H1 (cell line): ENCODE measurements at regions not wholly inside any gene's neighbourhood (a gene's known extent, or its start where the extent isn't known, plus 50 kb on each side); places are given as distances from the start of the nearest gene placed in this dataset.

Source experiments
- CTCF ChIA-PET: fragments of 300-600 bp; sonication (Branson Sonifier 250); formaldehyde crosslinking; loops from one replicate; lab custom pipeline; 2021; ENCODE audit not compliant: partially characterized antibody; lab: Charles Lee
- POLR2A ChIA-PET: fragments of 300-600 bp; sonication (Branson Sonifier 250); formaldehyde crosslinking; loops from one replicate; lab custom pipeline; 2021; ENCODE audit warnings: inconsistent platforms; ENCODE audit not compliant: partially characterized antibody; lab: Charles Lee
- DNase-seq, 2 experiments: peaks; one replicate each; pipeline versions ENCODE4 v3.0.0 to v3.0.0-alpha.2; 2010 to 2022; ENCODE audit warnings: low spot score in 2 of 2, low read depth in 1 of 2, mixed read lengths in 1 of 2
- FAIRE-seq: peaks from 2 replicates; lab custom pipeline; 2011; peaks lifted over from hg19 to GRCh38; lab: Jason Lieb, UNC
- H2AFZ ChIP-seq: 2 replicates; pipeline ENCODE4 v1.8.1; 2012; ENCODE audit warnings: low read length, inconsistent platforms
- H2AK5ac ChIP-seq: 2 replicates; pipeline ENCODE4 v1.6.1; 2013; ENCODE audit warnings: low read depth, low read length
- H2BK120ac ChIP-seq: replicated peaks from 2 replicates; pipeline ENCODE3; 2013; ENCODE audit warnings: low read depth, low read length, inconsistent platforms
- H2BK12ac ChIP-seq: 2 replicates; pipeline ENCODE4 v1.6.1; 2013; ENCODE audit warnings: low read depth, low read length
- H2BK15ac ChIP-seq: 2 replicates; pipeline ENCODE4 v1.6.1; 2013; ENCODE audit warnings: low read length
- H2BK20ac ChIP-seq: 2 replicates; pipeline ENCODE4 v1.6.1; 2013; ENCODE audit warnings: low read length
- H2BK5ac ChIP-seq: 2 replicates; pipeline ENCODE4 v1.6.1; 2013; ENCODE audit warnings: low read depth, low read length
- H3K14ac ChIP-seq: 2 replicates; pipeline ENCODE4 v1.6.1; 2013; ENCODE audit warnings: inconsistent platforms; ENCODE audit not compliant: insufficient read length
- H3K18ac ChIP-seq: 2 replicates; pipeline ENCODE4 v1.6.1; 2013; ENCODE audit warnings: low read length; ENCODE audit errors: extremely low read depth
- H3K23ac ChIP-seq: 2 replicates; pipeline ENCODE4 v1.6.1; 2013; ENCODE audit warnings: inconsistent platforms; ENCODE audit not compliant: insufficient read length
- H3K23me2 ChIP-seq: 2 replicates; pipeline ENCODE4 v1.6.1; 2013; ENCODE audit warnings: low read depth, low read length
- H3K27ac ChIP-seq: 2 replicates; pipeline ENCODE4 v1.6.1; 2011; ENCODE audit warnings: low read depth, low read length, inconsistent platforms
- H3K27me3 ChIP-seq, 4 experiments: replicated peaks in 1 of 4; 1 replicate in 1 of 4; 2 replicates in 3 of 4; pipeline versions ENCODE4 v1.6.1 to v1.8.1; 2011 to 2013; ENCODE audit warnings: low read length in 3 of 4, mild to moderate bottlenecking in 3 of 4, inconsistent platforms in 2 of 4, mixed read lengths in 2 of 4, moderate library complexity in 1 of 4; ENCODE audit not compliant: control insufficient read depth in 3 of 4, insufficient read depth in 3 of 4; ENCODE audit errors: extremely low read depth in 1 of 4
- H3K36me3 ChIP-seq, 4 experiments: 2 replicates each; pipeline versions ENCODE4 v1.6.1 to v1.8.1; 2011 to 2013; ENCODE audit warnings: mild to moderate bottlenecking in 4 of 4, low read length in 3 of 4, moderate library complexity in 2 of 4, control low read depth in 1 of 4, inconsistent platforms in 1 of 4; ENCODE audit not compliant: insufficient read depth in 4 of 4, control insufficient read depth in 2 of 4
- H3K4ac ChIP-seq: replicated peaks from 2 replicates; pipeline ENCODE3; 2013; ENCODE audit warnings: low read length, low read depth, mixed read lengths, inconsistent platforms; ENCODE audit not compliant: insufficient read length
- H3K4me1 ChIP-seq, 4 experiments: replicated peaks in 1 of 4; 1 replicate in 1 of 4; 2 replicates in 3 of 4; pipeline versions ENCODE4 v1.6.1 to v1.8.1; 2011 to 2013; ENCODE audit warnings: low read length in 3 of 4, inconsistent platforms in 2 of 4, mixed read lengths in 1 of 4; ENCODE audit not compliant: insufficient read depth in 4 of 4, control insufficient read depth in 3 of 4
- H3K4me2 ChIP-seq, 2 experiments: 2 replicates each; pipeline versions ENCODE4 v1.6.1 to v1.8.1; 2011 to 2013; ENCODE audit warnings: low read depth in 2 of 2, low read length in 2 of 2, control low read depth in 1 of 2, inconsistent platforms in 1 of 2, mild to moderate bottlenecking in 1 of 2; ENCODE audit not compliant: insufficient read depth in 1 of 2
- H3K4me3 ChIP-seq, 4 experiments: fragments of 200-600, 300-600 bp in 1 of 4; sonication (generic), shearing (Covaris generic), sonication (Bioruptor Twin) in 1 of 4; 2 replicates each; pipeline versions ENCODE4 v1.5.1 to v1.8.1; 2011 to 2016; ENCODE audit warnings: low read length in 4 of 4, low read depth in 3 of 4, control low read depth in 2 of 4, inconsistent platforms in 2 of 4, mild to moderate bottlenecking in 2 of 4, mixed read lengths in 1 of 4, moderate library complexity in 1 of 4; ENCODE audit not compliant: insufficient read depth in 2 of 4; ENCODE audit errors: extremely low read depth in 1 of 4
- H3K56ac ChIP-seq: replicated peaks from 2 replicates; pipeline ENCODE3; 2013; ENCODE audit warnings: low read depth, mild to moderate bottlenecking, mixed read lengths, low read length, inconsistent platforms; ENCODE audit not compliant: insufficient read length
- H3K79me1 ChIP-seq: 2 replicates; pipeline ENCODE4 v1.6.1; 2013; ENCODE audit warnings: low read depth, low read length, control low read depth
- H3K79me2 ChIP-seq, 2 experiments: 2 replicates each; pipeline versions ENCODE4 v1.6.1 to v1.8.1; 2012 to 2013; ENCODE audit warnings: low read length in 2 of 2, mild to moderate bottlenecking in 2 of 2, inconsistent platforms in 1 of 2; ENCODE audit not compliant: insufficient read depth in 2 of 2, control insufficient read depth in 1 of 2
- H3K9ac ChIP-seq, 4 experiments: replicated peaks in 1 of 4; 1 replicate in 1 of 4; 2 replicates in 3 of 4; pipeline versions ENCODE4 v1.6.1 to v1.8.1; 2011 to 2013; ENCODE audit warnings: low read depth in 3 of 4, low read length in 3 of 4, control low read depth in 2 of 4, mild to moderate bottlenecking in 2 of 4, moderate library complexity in 2 of 4, inconsistent platforms in 1 of 4; ENCODE audit errors: extremely low read depth in 1 of 4
- H3K9me3 ChIP-seq, 2 experiments: 2 replicates each; pipeline versions ENCODE4 v1.6.1 to v1.8.1; 2012 to 2013; ENCODE audit warnings: mild to moderate bottlenecking in 2 of 2, moderate library complexity in 2 of 2, control low read depth in 1 of 2, inconsistent platforms in 1 of 2, low read depth in 1 of 2, low read length in 1 of 2, mixed read lengths in 1 of 2; ENCODE audit not compliant: insufficient read depth in 2 of 2
- H4K20me1 ChIP-seq, 2 experiments: replicated peaks in 1 of 2; 2 replicates each; pipeline versions ENCODE3 to v1.8.1; 2011 to 2013; ENCODE audit warnings: inconsistent platforms in 2 of 2, low read length in 2 of 2, mild to moderate bottlenecking in 1 of 2; ENCODE audit not compliant: insufficient read depth in 2 of 2, control insufficient read depth in 1 of 2
- H4K5ac ChIP-seq: 2 replicates; pipeline ENCODE4 v1.6.1; 2013; ENCODE audit warnings: low read length, low read depth, mixed read lengths, inconsistent platforms; ENCODE audit not compliant: insufficient read length
- H4K8ac ChIP-seq: 2 replicates; pipeline ENCODE4 v1.8.0; 2013; ENCODE audit warnings: mild to moderate bottlenecking, moderate library complexity, low read length, inconsistent platforms; ENCODE audit not compliant: insufficient read depth; ENCODE audit errors: extremely low read depth
- H4K91ac ChIP-seq: replicated peaks from 2 replicates; pipeline ENCODE3; 2013; ENCODE audit warnings: low read length, mixed read lengths, inconsistent platforms; ENCODE audit not compliant: insufficient read length
- BACH1 ChIP-seq: IDR thresholded peaks from 2 replicates; pipeline ENCODE4 v1.6.1; 2012; ENCODE audit warnings: low read length, improper control_type of control experiment
- CTBP2 ChIP-seq: IDR thresholded peaks from 2 replicates; pipeline ENCODE4 v1.7.0; 2011; ENCODE audit warnings: borderline replicate concordance, mild to moderate bottlenecking, moderate library complexity, mixed read lengths, low read length; ENCODE audit not compliant: insufficient read depth, insufficient read length
- GABPA ChIP-seq: IDR thresholded peaks from 2 replicates; pipeline ENCODE4 v1.6.1; 2011; ENCODE audit warnings: mild to moderate bottlenecking, low read length, moderate library complexity, borderline replicate concordance; ENCODE audit not compliant: insufficient read depth
- JUND ChIP-seq: IDR thresholded peaks from 2 replicates; pipeline ENCODE4 v1.6.1; 2011; ENCODE audit warnings: mild to moderate bottlenecking, improper control_type of control experiment, low read length
- KDM5A ChIP-seq: fragments of 200-600 bp; IDR thresholded peaks from 2 replicates; pipeline ENCODE4 v1.7.1; 2012; ENCODE audit warnings: mild to moderate bottlenecking, low read length, inconsistent platforms, mixed read lengths
- MAX ChIP-seq: IDR thresholded peaks from 2 replicates; pipeline ENCODE4 v1.6.1; 2012; ENCODE audit warnings: inconsistent platforms
- POLR2AphosphoS5 ChIP-seq: IDR thresholded peaks from 2 replicates; pipeline ENCODE4 v1.6.1; 2011; ENCODE audit warnings: low read depth, low read length
- SIN3A ChIP-seq, 2 experiments: IDR thresholded peaks in 1 of 2; conservative IDR thresholded peaks in 1 of 2; 2 replicates each; pipeline ENCODE4 v1.6.1; 2011 to 2012; ENCODE audit warnings: low read length in 2 of 2, improper control_type of control experiment in 1 of 2, low read depth in 1 of 2, mild to moderate bottlenecking in 1 of 2
- SIX5 ChIP-seq: IDR thresholded peaks from 2 replicates; pipeline ENCODE4 v1.6.1; 2011; ENCODE audit warnings: mild to moderate bottlenecking, low read depth, low read length
- SP1 ChIP-seq: IDR thresholded peaks from 2 replicates; pipeline ENCODE4 v1.6.1; 2011; ENCODE audit warnings: low read depth, low read length
- SP2 ChIP-seq: IDR thresholded peaks from 2 replicates; pipeline ENCODE4 v1.6.1; 2012; ENCODE audit warnings: mild to moderate bottlenecking, low read length, inconsistent platforms
- SUZ12 ChIP-seq: fragments of 200-600 bp; sonication (generic); IDR thresholded peaks from 2 replicates; pipeline ENCODE4 v1.6.1; 2012; ENCODE audit warnings: mild to moderate bottlenecking, inconsistent platforms, low read length, moderate library complexity, mixed read lengths
- TAF1 ChIP-seq: IDR thresholded peaks from 2 replicates; pipeline ENCODE4 v1.6.1; 2011; ENCODE audit warnings: mild to moderate bottlenecking, low read depth, low read length
- WGBS, 2 experiments: shearing (Covaris generic) in 1 of 2; methylation state at CpG; one replicate each; pipeline versions ENCODE4 v1.1.6 to v1.1.7; 2013 to 2015; ENCODE audit warnings: low lambda C conversion rate in 2 of 2, mixed read lengths in 2 of 2, inconsistent platforms in 1 of 2, low coverage in 1 of 2, missing lambda C conversion rate in 1 of 2; ENCODE audit not compliant: insufficient replicate concordance in 2 of 2, insufficient coverage in 1 of 2, insufficient read length in 1 of 2; ENCODE audit errors: extremely low coverage in 1 of 2, missing lambda C conversion rate in 1 of 2; 5-methylcytosine and 5-hydroxymethylcytosine counted together

- H3K27me3 ChIP-seq, result no peaks in the 10 kb centered on the region
- no peaks in the 10 kb centered on the region for H3K79me1 ChIP-seq
- peaks cover 0 to 4% (median 1%) of the 10 kb centered on the region in 4 experiments; a peak in 2 of 8 replicates for H3K36me3 ChIP-seq
- no peak overlapping the region for H3K56ac ChIP-seq
- no peak overlapping the region for H3K4ac ChIP-seq
- H2BK5ac ChIP-seq, result no peak overlapping the region
- no peak overlapping the region for H2BK120ac ChIP-seq
- H3K14ac ChIP-seq, result no peak overlapping the region
- no peak overlapping the region for H3K27ac ChIP-seq
- no peaks in the 10 kb centered on the region for H3K79me2 ChIP-seq
- FAIRE-seq (no peak), DNase-seq (no peak)
- ChIA-PET CTCF (no interaction called here), POLR2A (no interaction called here)
- no peak overlapping the region for H2AFZ ChIP-seq
- no peak overlapping the region for H3K9ac ChIP-seq
- no peak overlapping the region for H3K4me3 ChIP-seq
- H4K5ac ChIP-seq, result no peak overlapping the region
- H2BK12ac ChIP-seq, result no peak overlapping the region
- H3K23ac ChIP-seq, result no peak overlapping the region
- peaks cover 6 to 11% of the 10 kb centered on the region in 2 experiments for H3K9me3 ChIP-seq
- no peak for TF ChIP-seq POLR2AphosphoS5
- TF ChIP-seq SP1, result no peak
- TF ChIP-seq SP2, result no peak
- TF ChIP-seq KDM5A, result no peak
- no peak for TF ChIP-seq CTBP2
- no peak for TF ChIP-seq SIN3A (conservative IDR thresholded peaks at IDR 0.05 in 1 of 2, IDR thresholded peaks at IDR 0.05 in 1 of 2; ENCODE audit: low read depth in 1 of 2, low read length in 2 of 2)
- no peak for TF ChIP-seq MAX
- TF ChIP-seq SIX5, result no peak
- no peak for TF ChIP-seq JUND
- no peak for TF ChIP-seq GABPA
- TF ChIP-seq TAF1, result no peak
- no peak for TF ChIP-seq BACH1
- no peak for TF ChIP-seq SUZ12
- H2BK15ac ChIP-seq, result no peak overlapping the region
- H2AK5ac ChIP-seq, result no peak overlapping the region
- H3K4me1 ChIP-seq, result peaks cover 0 to 4% (median under 1%) of the 10 kb centered on the region in 4 experiments; a peak in 2 of 7 replicates
- H4K8ac ChIP-seq, result no peak overlapping the region
- H3K23me2 ChIP-seq, result no peaks in the 10 kb centered on the region
- H4K20me1 ChIP-seq, result no peaks in the 10 kb centered on the region
- 88% methylated on average over 5 of the region's 5 CpGs; no CpG with 5 or more reads in 1 of the 2 experiments for WGBS, 2 experiments
- no peak overlapping the region for H3K4me2 ChIP-seq
- H3K18ac ChIP-seq, result no peak overlapping the region
- H2BK20ac ChIP-seq, result no peak overlapping the region
- no peak overlapping the region for H4K91ac ChIP-seq
Measured at GRCh38 chr11:15591112-15591537, 476.4 kb downstream of the INSC start.
